Sigmoid colon (tissue), 4 donors: ENCODE measurements at regions not wholly inside any gene's neighbourhood (a gene's known extent, or its start where the extent isn't known, plus 50 kb on each side); places are given as distances from the start of the nearest gene placed in this dataset.

Experiments used
- POLR2A ChIP-seq, 2 donors: fragments of 450-650 bp; IDR thresholded peaks; one replicate each; pipeline ENCODE4 v1.6.1; 2016; ENCODE audit warnings: antibody characterized with exemption in 2 of 2, mild to moderate bottlenecking in 2 of 2, moderate library complexity in 2 of 2
- POLR2AphosphoS5 ChIP-seq, 4 donors: sonication (generic); formaldehyde crosslinking; IDR thresholded peaks; one replicate each; pipeline ENCODE4 v1.6.1; 2017; ENCODE audit warnings: antibody characterized with exemption in 4 of 4
- TF ChIP-seq, protein P1 (sequence below), 4 experiments: fragments of 450-650 bp in 3 of 4; fragments of 200-600 bp in 1 of 4; IDR thresholded peaks; one replicate each; pipeline ENCODE4 v1.5.1; 2016 to 2019; ENCODE audit warnings: antibody characterized with exemption in 4 of 4, mild to moderate bottlenecking in 3 of 4, moderate library complexity in 2 of 4

DNA sequence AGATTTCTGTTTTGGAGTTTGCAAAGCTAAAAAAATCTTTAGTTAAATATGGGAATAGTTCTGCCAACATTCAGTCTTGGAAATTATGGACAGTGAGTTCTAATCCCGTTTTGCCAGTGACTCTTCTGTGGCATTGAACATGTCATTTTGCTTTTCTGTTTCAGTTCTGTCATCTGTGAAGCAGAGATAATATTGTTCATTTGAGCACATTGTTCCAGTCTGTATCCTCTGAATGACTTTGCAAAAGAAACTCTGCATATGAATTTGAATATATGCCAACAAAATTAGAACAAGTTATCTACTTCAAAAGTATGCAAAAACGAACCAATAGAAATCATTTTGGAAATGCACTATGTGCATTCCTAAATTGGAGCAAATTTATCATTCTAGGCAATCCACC is 746.0 kb upstream of the POT1 start:
- TF ChIP-seq POLR2AphosphoS5 (IDR thresholded peaks at IDR 0.05) (no peak), POLR2A (IDR thresholded peaks at IDR 0.05) (no peak)
- TF ChIP-seq, protein P1, sequence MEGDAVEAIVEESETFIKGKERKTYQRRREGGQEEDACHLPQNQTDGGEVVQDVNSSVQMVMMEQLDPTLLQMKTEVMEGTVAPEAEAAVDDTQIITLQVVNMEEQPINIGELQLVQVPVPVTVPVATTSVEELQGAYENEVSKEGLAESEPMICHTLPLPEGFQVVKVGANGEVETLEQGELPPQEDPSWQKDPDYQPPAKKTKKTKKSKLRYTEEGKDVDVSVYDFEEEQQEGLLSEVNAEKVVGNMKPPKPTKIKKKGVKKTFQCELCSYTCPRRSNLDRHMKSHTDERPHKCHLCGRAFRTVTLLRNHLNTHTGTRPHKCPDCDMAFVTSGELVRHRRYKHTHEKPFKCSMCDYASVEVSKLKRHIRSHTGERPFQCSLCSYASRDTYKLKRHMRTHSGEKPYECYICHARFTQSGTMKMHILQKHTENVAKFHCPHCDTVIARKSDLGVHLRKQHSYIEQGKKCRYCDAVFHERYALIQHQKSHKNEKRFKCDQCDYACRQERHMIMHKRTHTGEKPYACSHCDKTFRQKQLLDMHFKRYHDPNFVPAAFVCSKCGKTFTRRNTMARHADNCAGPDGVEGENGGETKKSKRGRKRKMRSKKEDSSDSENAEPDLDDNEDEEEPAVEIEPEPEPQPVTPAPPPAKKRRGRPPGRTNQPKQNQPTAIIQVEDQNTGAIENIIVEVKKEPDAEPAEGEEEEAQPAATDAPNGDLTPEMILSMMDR (IDR thresholded peaks at IDR 0.05): no peak
